ENCODE measurements at regions not wholly inside any gene's neighbourhood (a gene's known extent, or its start where the extent isn't known, plus 50 kb on each side); places are given as distances from the start of the nearest gene placed in this dataset.

DNA sequence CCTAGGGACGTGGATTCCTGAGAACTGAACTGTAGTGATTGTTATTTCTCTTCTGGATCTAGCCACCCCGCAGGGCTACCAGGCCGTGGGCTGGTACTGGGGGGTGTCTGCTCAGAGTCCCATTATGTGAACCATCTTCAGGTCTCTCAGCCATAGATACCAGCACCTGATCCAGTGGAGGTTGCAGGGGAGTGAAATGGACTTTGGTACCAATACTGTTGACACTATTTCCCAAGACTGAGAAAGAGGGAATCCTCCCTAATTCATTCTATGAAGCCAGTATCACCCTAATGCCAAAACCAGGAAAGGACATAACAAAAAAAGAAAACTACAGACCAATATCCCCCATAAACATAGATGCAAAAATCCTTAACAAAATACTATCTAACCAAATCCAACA is 237.0 kb upstream of the AGTR1 start:
- TF ChIP-seq TAF1 (IDR thresholded peaks at IDR 0.05; ENCODE audit: borderline replicate concordance, low read depth, low read length): no peak
- TF ChIP-seq POLR2A (IDR thresholded peaks at IDR 0.05; ENCODE audit: low read depth, low read length): no peak
